HepG2 (cell line): ENCODE measurements at regions not wholly inside any gene's neighbourhood (a gene's known extent, or its start where the extent isn't known, plus 50 kb on each side); places are given as distances from the start of the nearest gene placed in this dataset.

ENCODE experiments used
- ATF7 ChIP-seq, 2 experiments: fragments of 450-650 bp in 1 of 2; sonication (generic) in 1 of 2; formaldehyde crosslinking in 1 of 2; IDR thresholded peaks; 2 replicates each; pipeline versions ENCODE4 v1.4.0 to v1.6.1; 2016 to 2020; ENCODE audit warnings: antibody characterized with exemption in 1 of 2, mild to moderate bottlenecking in 1 of 2, missing genetic modification reagents in 1 of 2
- FOXO1 ChIP-seq: sonication (generic); formaldehyde crosslinking; IDR thresholded peaks from 2 replicates; pipeline ENCODE4 v1.4.0; 2020; ENCODE audit warnings: missing genetic modification reagents
- HNF4A ChIP-seq: sonication (generic); formaldehyde crosslinking; IDR thresholded peaks from 2 replicates; pipeline ENCODE4 v1.4.0; 2020; ENCODE audit warnings: missing genetic modification reagents
- MLXIP ChIP-seq: sonication (generic); formaldehyde crosslinking; IDR thresholded peaks from 2 replicates; pipeline ENCODE4 v1.9.0; 2021; ENCODE audit warnings: missing genetic modification reagents, borderline replicate concordance
- NCOA1 ChIP-seq: sonication (generic); formaldehyde crosslinking; IDR thresholded peaks from 2 replicates; pipeline ENCODE4 v1.9.0; 2021; ENCODE audit warnings: missing genetic modification reagents
- NCOR1 ChIP-seq: fragments of 200-600 bp; sonication (generic); IDR thresholded peaks from 2 replicates; pipeline ENCODE4 v1.7.0; 2017; ENCODE audit warnings: antibody characterized with exemption, low read length, borderline replicate concordance
- NFKBIZ ChIP-seq: IDR thresholded peaks from 2 replicates; pipeline ENCODE4 v1.6.1; 2018; ENCODE audit warnings: missing genetic modification reagents, missing compliant biosample characterization
- RFX1 ChIP-seq: fragments of 450-650 bp; IDR thresholded peaks from 2 replicates; pipeline ENCODE4 v1.6.1; 2017
- SMARCE1 ChIP-seq: fragments of 450-650 bp; IDR thresholded peaks from 2 replicates; pipeline ENCODE4 v1.6.1; 2017; ENCODE audit warnings: borderline replicate concordance
- SNRNP70 ChIP-seq: fragments of 200-400 bp; formaldehyde crosslinking; IDR thresholded peaks from 2 replicates; pipeline ENCODE4 v1.6.1; 2017; ENCODE audit warnings: mild to moderate bottlenecking, low read depth, low read length, moderate library complexity
- SSRP1 ChIP-seq: IDR thresholded peaks from 2 replicates; pipeline ENCODE4 v1.6.1; 2016; ENCODE audit warnings: control low read depth
- THYN1 ChIP-seq: sonication (generic); formaldehyde crosslinking; IDR thresholded peaks from 2 replicates; pipeline ENCODE4 v1.8.1; 2023; ENCODE audit warnings: low read depth, mild to moderate bottlenecking, moderate library complexity, missing genetic modification reagents, borderline replicate concordance
- ZFP41 ChIP-seq: sonication (generic); formaldehyde crosslinking; IDR thresholded peaks from 2 replicates; pipeline ENCODE4 v1.4.0; 2020; ENCODE audit warnings: mild to moderate bottlenecking, missing genetic modification reagents, borderline replicate concordance
- ZNF33B ChIP-seq: sonication (generic); formaldehyde crosslinking; IDR thresholded peaks from 2 replicates; pipeline ENCODE4 v1.5.1; 2020; ENCODE audit warnings: mild to moderate bottlenecking, missing genetic modification reagents
- TF ChIP-seq, protein P1 (sequence below): IDR thresholded peaks from 2 replicates; pipeline ENCODE4 v1.4.0; 2020; ENCODE audit warnings: mild to moderate bottlenecking, missing genetic modification reagents
- TF ChIP-seq, protein P2 (sequence below): sonication (generic); formaldehyde crosslinking; IDR thresholded peaks from 2 replicates; pipeline ENCODE4 v1.5.1; 2020; ENCODE audit warnings: missing genetic modification reagents, mild to moderate bottlenecking, borderline replicate concordance
- TF ChIP-seq, protein P3 (sequence below): sonication (generic); formaldehyde crosslinking; IDR thresholded peaks from 2 replicates; pipeline ENCODE4 v1.5.0; 2020; ENCODE audit warnings: mild to moderate bottlenecking, low read depth, missing genetic modification reagents, borderline replicate concordance
- TF ChIP-seq, protein P4 (sequence below): IDR thresholded peaks from 2 replicates; pipeline ENCODE4 v1.6.1; 2012; ENCODE audit warnings: inconsistent platforms
- TF ChIP-seq, protein P5 (sequence below): sonication (generic); formaldehyde crosslinking; IDR thresholded peaks from 2 replicates; pipeline ENCODE4 v1.8.0; 2022; ENCODE audit warnings: low read depth, missing genetic modification reagents

GRCh38 chr3:67302489-67302888, 304.4 kb downstream of the KBTBD8 start (continued):
- TF ChIP-seq, protein P1, sequence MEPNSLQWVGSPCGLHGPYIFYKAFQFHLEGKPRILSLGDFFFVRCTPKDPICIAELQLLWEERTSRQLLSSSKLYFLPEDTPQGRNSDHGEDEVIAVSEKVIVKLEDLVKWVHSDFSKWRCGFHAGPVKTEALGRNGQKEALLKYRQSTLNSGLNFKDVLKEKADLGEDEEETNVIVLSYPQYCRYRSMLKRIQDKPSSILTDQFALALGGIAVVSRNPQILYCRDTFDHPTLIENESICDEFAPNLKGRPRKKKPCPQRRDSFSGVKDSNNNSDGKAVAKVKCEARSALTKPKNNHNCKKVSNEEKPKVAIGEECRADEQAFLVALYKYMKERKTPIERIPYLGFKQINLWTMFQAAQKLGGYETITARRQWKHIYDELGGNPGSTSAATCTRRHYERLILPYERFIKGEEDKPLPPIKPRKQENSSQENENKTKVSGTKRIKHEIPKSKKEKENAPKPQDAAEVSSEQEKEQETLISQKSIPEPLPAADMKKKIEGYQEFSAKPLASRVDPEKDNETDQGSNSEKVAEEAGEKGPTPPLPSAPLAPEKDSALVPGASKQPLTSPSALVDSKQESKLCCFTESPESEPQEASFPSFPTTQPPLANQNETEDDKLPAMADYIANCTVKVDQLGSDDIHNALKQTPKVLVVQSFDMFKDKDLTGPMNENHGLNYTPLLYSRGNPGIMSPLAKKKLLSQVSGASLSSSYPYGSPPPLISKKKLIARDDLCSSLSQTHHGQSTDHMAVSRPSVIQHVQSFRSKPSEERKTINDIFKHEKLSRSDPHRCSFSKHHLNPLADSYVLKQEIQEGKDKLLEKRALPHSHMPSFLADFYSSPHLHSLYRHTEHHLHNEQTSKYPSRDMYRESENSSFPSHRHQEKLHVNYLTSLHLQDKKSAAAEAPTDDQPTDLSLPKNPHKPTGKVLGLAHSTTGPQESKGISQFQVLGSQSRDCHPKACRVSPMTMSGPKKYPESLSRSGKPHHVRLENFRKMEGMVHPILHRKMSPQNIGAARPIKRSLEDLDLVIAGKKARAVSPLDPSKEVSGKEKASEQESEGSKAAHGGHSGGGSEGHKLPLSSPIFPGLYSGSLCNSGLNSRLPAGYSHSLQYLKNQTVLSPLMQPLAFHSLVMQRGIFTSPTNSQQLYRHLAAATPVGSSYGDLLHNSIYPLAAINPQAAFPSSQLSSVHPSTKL (CRISPR knock-in tag): peak; percentile 61; the same call in 1 of the 2 replicates
- TF ChIP-seq, protein P2, sequence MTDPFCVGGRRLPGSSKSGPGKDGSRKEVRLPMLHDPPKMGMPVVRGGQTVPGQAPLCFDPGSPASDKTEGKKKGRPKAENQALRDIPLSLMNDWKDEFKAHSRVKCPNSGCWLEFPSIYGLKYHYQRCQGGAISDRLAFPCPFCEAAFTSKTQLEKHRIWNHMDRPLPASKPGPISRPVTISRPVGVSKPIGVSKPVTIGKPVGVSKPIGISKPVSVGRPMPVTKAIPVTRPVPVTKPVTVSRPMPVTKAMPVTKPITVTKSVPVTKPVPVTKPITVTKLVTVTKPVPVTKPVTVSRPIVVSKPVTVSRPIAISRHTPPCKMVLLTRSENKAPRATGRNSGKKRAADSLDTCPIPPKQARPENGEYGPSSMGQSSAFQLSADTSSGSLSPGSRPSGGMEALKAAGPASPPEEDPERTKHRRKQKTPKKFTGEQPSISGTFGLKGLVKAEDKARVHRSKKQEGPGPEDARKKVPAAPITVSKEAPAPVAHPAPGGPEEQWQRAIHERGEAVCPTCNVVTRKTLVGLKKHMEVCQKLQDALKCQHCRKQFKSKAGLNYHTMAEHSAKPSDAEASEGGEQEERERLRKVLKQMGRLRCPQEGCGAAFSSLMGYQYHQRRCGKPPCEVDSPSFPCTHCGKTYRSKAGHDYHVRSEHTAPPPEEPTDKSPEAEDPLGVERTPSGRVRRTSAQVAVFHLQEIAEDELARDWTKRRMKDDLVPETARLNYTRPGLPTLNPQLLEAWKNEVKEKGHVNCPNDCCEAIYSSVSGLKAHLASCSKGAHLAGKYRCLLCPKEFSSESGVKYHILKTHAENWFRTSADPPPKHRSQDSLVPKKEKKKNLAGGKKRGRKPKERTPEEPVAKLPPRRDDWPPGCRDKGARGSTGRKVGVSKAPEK: no peak
- TF ChIP-seq RFX1: peak; percentile 76
- no peak for TF ChIP-seq SSRP1
- TF ChIP-seq, protein P3, sequence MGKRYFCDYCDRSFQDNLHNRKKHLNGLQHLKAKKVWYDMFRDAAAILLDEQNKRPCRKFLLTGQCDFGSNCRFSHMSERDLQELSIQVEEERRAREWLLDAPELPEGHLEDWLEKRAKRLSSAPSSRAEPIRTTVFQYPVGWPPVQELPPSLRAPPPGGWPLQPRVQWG (CRISPR knock-in tag): no peak
- no peak for TF ChIP-seq MLXIP
- no peak; the same call in 1 of the 2 replicates for TF ChIP-seq HNF4A (CRISPR knock-in tag)
- TF ChIP-seq FOXO1 (CRISPR knock-in tag): no peak
- TF ChIP-seq, protein P4, sequence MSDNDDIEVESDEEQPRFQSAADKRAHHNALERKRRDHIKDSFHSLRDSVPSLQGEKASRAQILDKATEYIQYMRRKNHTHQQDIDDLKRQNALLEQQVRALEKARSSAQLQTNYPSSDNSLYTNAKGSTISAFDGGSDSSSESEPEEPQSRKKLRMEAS: no peak
- no peak for TF ChIP-seq ZNF33B (CRISPR knock-in tag)
- no peak for TF ChIP-seq NCOA1
- TF ChIP-seq ZFP41: no peak
- TF ChIP-seq, protein P5, sequence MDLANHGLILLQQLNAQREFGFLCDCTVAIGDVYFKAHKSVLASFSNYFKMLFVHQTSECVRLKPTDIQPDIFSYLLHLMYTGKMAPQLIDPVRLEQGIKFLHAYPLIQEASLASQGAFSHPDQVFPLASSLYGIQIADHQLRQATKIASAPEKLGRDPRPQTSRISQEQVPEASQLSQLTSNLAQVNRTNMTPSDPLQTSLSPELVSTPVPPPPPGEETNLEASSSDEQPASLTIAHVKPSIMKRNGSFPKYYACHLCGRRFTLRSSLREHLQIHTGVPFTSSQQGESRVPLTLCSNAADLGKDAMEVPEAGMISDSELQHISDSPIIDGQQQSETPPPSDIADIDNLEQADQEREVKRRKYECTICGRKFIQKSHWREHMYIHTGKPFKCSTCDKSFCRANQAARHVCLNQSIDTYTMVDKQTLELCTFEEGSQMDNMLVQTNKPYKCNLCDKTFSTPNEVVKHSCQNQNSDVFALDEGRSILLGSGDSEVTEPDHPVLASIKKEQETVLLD (CRISPR knock-in tag): no peak
- no peak for TF ChIP-seq SMARCE1
- TF ChIP-seq THYN1 (CRISPR knock-in tag): no peak
- TF ChIP-seq ATF7 (IDR thresholded peaks at IDR 0.05): no peak
- no peak for TF ChIP-seq ATF7 (CRISPR knock-in tag; IDR thresholded peaks at IDR 0.05)
- no peak for TF ChIP-seq SNRNP70
- peak; percentile 81; the same call in 1 of the 2 replicates for TF ChIP-seq NCOR1
- TF ChIP-seq NFKBIZ (CRISPR knock-in tag): peak; percentile 67
